ENCODE measurements at regions not wholly inside any gene's neighbourhood (a gene's known extent, or its start where the extent isn't known, plus 50 kb on each side); places are given as distances from the start of the nearest gene placed in this dataset.

GRCh38 chr15:61656391-61656790 is 403.9 kb downstream of the VPS13C start:
- TF ChIP-seq, protein P1, sequence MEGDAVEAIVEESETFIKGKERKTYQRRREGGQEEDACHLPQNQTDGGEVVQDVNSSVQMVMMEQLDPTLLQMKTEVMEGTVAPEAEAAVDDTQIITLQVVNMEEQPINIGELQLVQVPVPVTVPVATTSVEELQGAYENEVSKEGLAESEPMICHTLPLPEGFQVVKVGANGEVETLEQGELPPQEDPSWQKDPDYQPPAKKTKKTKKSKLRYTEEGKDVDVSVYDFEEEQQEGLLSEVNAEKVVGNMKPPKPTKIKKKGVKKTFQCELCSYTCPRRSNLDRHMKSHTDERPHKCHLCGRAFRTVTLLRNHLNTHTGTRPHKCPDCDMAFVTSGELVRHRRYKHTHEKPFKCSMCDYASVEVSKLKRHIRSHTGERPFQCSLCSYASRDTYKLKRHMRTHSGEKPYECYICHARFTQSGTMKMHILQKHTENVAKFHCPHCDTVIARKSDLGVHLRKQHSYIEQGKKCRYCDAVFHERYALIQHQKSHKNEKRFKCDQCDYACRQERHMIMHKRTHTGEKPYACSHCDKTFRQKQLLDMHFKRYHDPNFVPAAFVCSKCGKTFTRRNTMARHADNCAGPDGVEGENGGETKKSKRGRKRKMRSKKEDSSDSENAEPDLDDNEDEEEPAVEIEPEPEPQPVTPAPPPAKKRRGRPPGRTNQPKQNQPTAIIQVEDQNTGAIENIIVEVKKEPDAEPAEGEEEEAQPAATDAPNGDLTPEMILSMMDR (IDR thresholded peaks at IDR 0.05) = no peak
- no peak for TF ChIP-seq POLR2A (IDR thresholded peaks at IDR 0.05)
